DOHH2 (cell line): ENCODE measurements at regions not wholly inside any gene's neighbourhood (a gene's known extent, or its start where the extent isn't known, plus 50 kb on each side); places are given as distances from the start of the nearest gene placed in this dataset.

ENCODE experiments used
- H3F3A ChIP-seq: fragments of 200-600 bp; sonication (generic), shearing (Covaris generic); 2 replicates; pipeline ENCODE4 v1.6.0; 2016; ENCODE audit warnings: antibody characterized with exemption, mild to moderate bottlenecking; ENCODE audit not compliant: control insufficient read depth, insufficient read depth
- H3K27ac ChIP-seq: fragments of 200-600 bp; sonication (generic); 2 replicates; pipeline ENCODE4 v1.5.1; 2014; ENCODE audit warnings: low read depth, mild to moderate bottlenecking, low read length, moderate library complexity
- H3K27me3 ChIP-seq: fragments of 200-600 bp; sonication (generic); 2 replicates; pipeline ENCODE4 v1.6.1; 2014; ENCODE audit warnings: mild to moderate bottlenecking, low read length, mixed read lengths; ENCODE audit not compliant: control insufficient read depth
- H3K36me3 ChIP-seq: fragments of 200-600 bp; sonication (generic); 2 replicates; pipeline ENCODE4 v1.6.1; 2014; ENCODE audit warnings: mild to moderate bottlenecking, low read length, moderate library complexity, mixed read lengths; ENCODE audit not compliant: control insufficient read depth
- H3K4me1 ChIP-seq: fragments of 200-600 bp; sonication (generic); 2 replicates; pipeline ENCODE4 v1.6.1; 2014; ENCODE audit warnings: mild to moderate bottlenecking, low read length, mixed read lengths; ENCODE audit not compliant: control insufficient read depth
- H3K4me2 ChIP-seq: fragments of 200-600 bp; sonication (generic); 2 replicates; pipeline ENCODE4 v1.6.0; 2014; ENCODE audit warnings: mild to moderate bottlenecking, low read length, moderate library complexity
- H3K4me3 ChIP-seq: fragments of 200-600 bp; sonication (generic); 2 replicates; pipeline ENCODE4 v1.5.1; 2014; ENCODE audit warnings: mild to moderate bottlenecking, low read length, mixed read lengths
- H3K79me2 ChIP-seq: fragments of 200-600 bp; sonication (generic); 2 replicates; pipeline ENCODE4 v1.6.1; 2014; ENCODE audit warnings: mild to moderate bottlenecking, low read length, mixed read lengths; ENCODE audit not compliant: control insufficient read depth
- H3K9me2 ChIP-seq: fragments of 200-600 bp; sonication (generic); replicated peaks from 2 replicates; pipeline ENCODE4 v1.6.1; 2014; ENCODE audit warnings: mild to moderate bottlenecking, low read length, mixed read lengths; ENCODE audit not compliant: control insufficient read depth
- H3K9me3 ChIP-seq: fragments of 200-600 bp; sonication (generic); 2 replicates; pipeline ENCODE4 v1.6.1; 2014; ENCODE audit warnings: antibody characterized with exemption, low read length, mixed read lengths; ENCODE audit not compliant: control insufficient read depth, insufficient read depth
- H4K20me1 ChIP-seq: fragments of 200-600 bp; sonication (generic); 2 replicates; pipeline ENCODE4 v1.6.0; 2014; ENCODE audit warnings: low read depth, mild to moderate bottlenecking, antibody characterized with exemption, low read length, moderate library complexity; ENCODE audit not compliant: control insufficient read depth, insufficient read depth
- CTCF ChIP-seq: fragments of 200-600 bp; sonication (generic); IDR thresholded peaks from one replicate; pipeline ENCODE4 v1.5.1; 2014; ENCODE audit warnings: antibody characterized with exemption, mild to moderate bottlenecking, low read depth, low read length; ENCODE audit not compliant: poor library complexity, severe bottlenecking
- EZH2phosphoT487 ChIP-seq: fragments of 200-600 bp; sonication (generic); IDR thresholded peaks from 2 replicates; pipeline ENCODE4 v1.6.1; 2017; ENCODE audit warnings: borderline replicate concordance, mild to moderate bottlenecking, antibody characterized with exemption, low read length, moderate library complexity, mixed read lengths

DNA sequence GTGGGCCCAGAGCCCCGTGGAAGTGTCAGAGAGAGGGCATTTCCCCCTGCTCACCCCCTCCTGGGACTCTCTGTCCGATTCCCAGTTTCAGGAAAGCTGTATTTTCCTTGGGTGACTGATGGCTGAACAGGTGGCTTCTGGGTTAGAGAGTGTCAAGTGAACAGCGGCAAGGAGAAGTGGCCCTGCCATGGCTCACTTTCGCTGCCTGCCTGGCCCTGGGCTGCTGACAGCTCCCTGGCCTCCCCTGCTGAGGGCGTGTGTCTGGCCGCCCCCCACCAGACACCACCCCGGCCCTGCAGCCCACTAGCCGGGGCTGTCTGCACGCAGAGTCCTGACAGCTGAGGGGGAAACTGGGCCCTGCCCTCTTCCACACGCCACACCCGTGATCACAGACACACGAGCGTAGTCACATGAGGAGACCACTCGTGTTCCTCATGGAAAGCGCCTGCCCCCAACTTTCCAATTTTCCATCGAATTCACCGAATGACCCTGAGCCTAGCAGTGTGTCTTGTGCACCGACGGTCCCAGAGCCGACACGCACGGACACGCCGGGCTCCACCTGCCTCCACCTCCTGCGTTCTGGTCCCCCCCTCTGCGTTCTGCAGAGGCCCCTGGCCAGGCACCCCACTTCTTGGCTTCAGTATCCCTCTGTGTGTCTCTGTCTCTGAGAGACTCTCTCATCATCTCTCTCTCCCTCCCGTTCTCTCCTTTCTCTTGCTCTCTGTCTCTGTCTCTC is 60.6 kb upstream of the CASZ1 start:
- Histone ChIP-seq H3K9me2 (no peaks in the 10 kb centered on the region), H3K4me1 (no peaks in the 10 kb centered on the region), H3K27ac (no peak overlapping the region), H3F3A (no peaks in the 10 kb centered on the region), H3K27me3 (no peaks in the 10 kb centered on the region), H3K9me3 (no peaks in the 10 kb centered on the region), H3K4me2 (no peak overlapping the region), H3K36me3 (no peaks in the 10 kb centered on the region), H3K4me3 (no peak overlapping the region), H3K79me2 (no peaks in the 10 kb centered on the region), H4K20me1 (no peaks in the 10 kb centered on the region)
- TF ChIP-seq EZH2phosphoT487 = no peak
- no peak for TF ChIP-seq CTCF

- no peak overlapping the region for H3K27ac ChIP-seq
- no peaks in the 10 kb centered on the region for H3K27me3 ChIP-seq
- no peaks in the 10 kb centered on the region for H3K36me3 ChIP-seq
- H3K4me2 ChIP-seq = no peak overlapping the region
- H3K79me2 ChIP-seq = no peaks in the 10 kb centered on the region
- no peaks in the 10 kb centered on the region for H3F3A ChIP-seq
- H3K9me3 ChIP-seq = no peaks in the 10 kb centered on the region
- H3K4me1 ChIP-seq = no peaks in the 10 kb centered on the region
- H3K9me2 ChIP-seq = no peaks in the 10 kb centered on the region
- TF ChIP-seq CTCF = no peak
- no peak for TF ChIP-seq EZH2phosphoT487
- H3K4me3 ChIP-seq = no peak overlapping the region
- no peaks in the 10 kb centered on the region for H4K20me1 ChIP-seq
These were observed 61.2 kb upstream of the CASZ1 start for GRCh38 chr1:10857687-10858086.

- Histone ChIP-seq H3K27me3 (peaks cover 20% of the 10 kb centered on the region), H3K36me3 (no peaks in the 10 kb centered on the region), H3K4me2 (no peak overlapping the region), H3K4me3 (no peak overlapping the region), H3K9me3 (no peaks in the 10 kb centered on the region), H4K20me1 (no peaks in the 10 kb centered on the region), H3K79me2 (no peaks in the 10 kb centered on the region), H3K4me1 (no peaks in the 10 kb centered on the region), H3F3A (no peaks in the 10 kb centered on the region), H3K27ac (no peak overlapping the region), H3K9me2 (no peaks in the 10 kb centered on the region)
- no peak for TF ChIP-seq CTCF
- no peak for TF ChIP-seq EZH2phosphoT487
These were observed 63.8 kb upstream of the CASZ1 start for GRCh38 chr1:10860218-10860617.
